ENCODE measurements at regions not wholly inside any gene's neighbourhood (a gene's known extent, or its start where the extent isn't known, plus 50 kb on each side); places are given as distances from the start of the nearest gene placed in this dataset.
"Not testable (repeated sequence)": the region's sequence is repeated elsewhere in the genome, so short reads cannot be mapped to it uniquely, and the experiment has no call there.

DNA sequence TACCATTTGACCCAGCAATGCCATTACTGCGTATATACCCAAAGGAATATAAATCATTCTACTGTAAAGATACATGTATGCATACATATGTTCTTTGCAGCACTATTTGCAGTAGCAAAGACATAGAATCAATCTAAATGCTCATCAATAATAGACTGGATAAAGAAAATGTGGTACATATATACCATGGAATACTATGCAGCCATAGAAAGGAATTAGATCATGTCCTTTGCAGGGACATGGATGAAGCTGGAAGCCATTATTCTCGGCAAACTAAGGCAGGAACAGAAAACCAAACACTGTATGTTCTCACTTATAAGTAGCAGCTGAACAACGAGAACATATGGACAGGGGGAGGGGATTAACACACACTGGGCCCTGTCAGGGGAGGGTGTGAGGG is 54.8 kb upstream of the ZNF30 start:
- H3K36me3 ChIP-seq; H3K27ac ChIP-seq; H3K27me3 ChIP-seq (replicated peaks; ENCODE audit: insufficient read depth); DNase-seq (ENCODE audit: low spot score); intact Hi-C loops (cut with DNase I); H3K9me3 ChIP-seq; H3K4me3 ChIP-seq; H3K4me1 ChIP-seq (replicated peaks): not testable (repeated sequence)
- 91% methylated on average over 3 of the region's 3 CpGs for WGBS

DNA sequence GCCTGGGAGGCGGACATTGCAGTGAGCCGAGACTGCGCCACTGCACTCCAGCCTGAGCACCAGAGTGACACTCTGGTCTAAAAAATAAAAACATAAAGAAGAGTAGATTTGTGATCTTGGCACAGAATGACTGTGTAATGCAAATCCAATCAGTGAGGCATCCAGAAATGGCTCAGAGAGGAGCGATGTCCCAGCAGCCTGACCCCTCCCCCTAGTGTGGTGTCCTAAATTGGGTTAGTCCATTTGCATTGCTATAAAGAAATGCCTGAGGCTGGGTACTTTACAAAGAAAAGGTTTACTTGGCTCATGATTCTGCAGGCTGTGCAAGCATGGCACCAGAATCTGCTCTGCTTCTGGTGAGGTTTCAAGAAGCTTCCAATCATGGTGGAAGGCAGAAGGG is 59.1 kb upstream of the ZNF30 start:
- Histone ChIP-seq H3K4me3 (no peak overlapping the region), H3K27ac (no peak overlapping the region), H3K4me1 (replicated peaks) (no peaks in the 10 kb centered on the region), H3K9me3 (no peaks in the 10 kb centered on the region), H3K27me3 (replicated peaks; ENCODE audit: insufficient read depth) (no peaks in the 10 kb centered on the region), H3K36me3 (no peaks in the 10 kb centered on the region)
- TF ChIP-seq POLR2A (IDR thresholded peaks at IDR 0.05) = no peak
- TF ChIP-seq POLR2AphosphoS5 (IDR thresholded peaks at IDR 0.05) = no peak
- 88% methylated on average over 4 of the region's 4 CpGs for WGBS
- intact Hi-C loops (cut with DNase I) = no loop called here
- no peak for DNase-seq (ENCODE audit: low spot score)

DNA sequence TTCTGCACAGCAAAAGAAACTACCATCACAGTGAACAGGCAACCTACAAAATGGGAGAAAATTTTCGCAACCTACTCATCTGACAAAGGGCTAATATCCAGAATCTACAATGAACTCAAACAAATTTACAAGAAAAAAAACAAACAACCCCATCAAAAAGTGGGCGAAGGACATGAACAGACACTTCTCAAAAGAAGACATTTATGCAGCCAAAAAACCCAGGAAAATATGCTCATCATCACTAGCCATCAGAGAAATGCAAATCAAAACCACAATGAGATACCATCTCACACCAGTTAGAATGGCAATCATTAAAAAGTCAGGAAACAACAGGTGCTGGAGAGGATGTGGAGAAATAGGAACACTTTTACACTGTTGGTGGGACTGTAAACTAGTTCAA is 61.5 kb upstream of the ZNF30 start:
- WGBS = 82% methylated on average over 2 of the region's 2 CpGs
- DNase-seq (ENCODE audit: low spot score); H3K27ac ChIP-seq; H3K36me3 ChIP-seq; H3K4me1 ChIP-seq (replicated peaks); H3K4me3 ChIP-seq; intact Hi-C loops (cut with DNase I); H3K27me3 ChIP-seq (replicated peaks; ENCODE audit: insufficient read depth); H3K9me3 ChIP-seq: not testable (repeated sequence)

DNA sequence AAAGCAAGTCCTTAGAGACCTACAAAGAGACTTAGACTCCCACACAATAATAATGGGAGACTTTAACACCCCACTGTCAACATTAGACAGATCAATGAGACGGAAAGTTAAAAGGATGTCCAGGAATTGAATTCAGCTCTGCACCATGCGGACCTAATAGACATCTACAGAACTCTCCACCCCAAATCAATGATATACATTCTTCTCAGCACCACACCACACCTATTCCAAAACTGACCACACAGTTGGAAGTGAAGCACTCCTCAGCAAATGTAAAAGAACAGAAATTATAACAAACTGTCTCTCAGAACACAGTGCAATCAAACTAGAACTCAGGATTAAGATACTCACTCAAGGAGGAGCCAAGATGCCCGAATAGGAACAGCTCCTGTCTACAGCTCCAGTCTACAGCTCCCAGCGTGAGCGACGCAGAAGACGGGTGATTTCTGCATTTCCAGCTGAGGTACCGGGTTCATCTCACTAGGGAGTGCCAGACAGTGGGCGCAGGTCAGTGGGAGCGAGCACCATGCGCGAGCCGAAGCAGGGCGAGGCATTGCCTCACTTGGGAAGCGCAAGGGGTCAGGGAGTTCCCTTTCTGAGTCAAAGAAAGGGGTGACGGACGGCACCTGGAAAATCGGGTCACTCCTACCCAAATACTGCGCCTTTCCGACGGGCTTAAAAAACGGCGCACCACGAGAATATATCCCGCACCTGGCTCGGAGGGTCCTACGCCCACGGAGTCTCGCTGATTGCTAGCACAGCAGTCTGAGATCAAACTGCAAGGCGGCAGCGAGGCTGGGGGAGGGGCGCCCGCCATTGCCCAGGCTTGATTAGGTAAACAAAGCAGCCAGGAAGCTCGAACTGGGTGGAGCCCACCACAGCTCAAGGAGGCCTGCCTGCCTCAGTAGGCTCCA is 66.6 kb upstream of the ZNF30 start:
- DNase-seq (ENCODE audit: low spot score); H3K27me3 ChIP-seq (replicated peaks; ENCODE audit: insufficient read depth); intact Hi-C loops (cut with DNase I); H3K9me3 ChIP-seq; H3K36me3 ChIP-seq; H3K4me1 ChIP-seq (replicated peaks): not testable (repeated sequence)
- peak overlapping the region; percentile 22 to 31 for H3K4me3 ChIP-seq
- peak overlapping the region in 1 of 2 donors; percentile 51 for H3K27ac ChIP-seq
- 6% methylated on average over 26 of the region's 34 CpGs for WGBS

DNA sequence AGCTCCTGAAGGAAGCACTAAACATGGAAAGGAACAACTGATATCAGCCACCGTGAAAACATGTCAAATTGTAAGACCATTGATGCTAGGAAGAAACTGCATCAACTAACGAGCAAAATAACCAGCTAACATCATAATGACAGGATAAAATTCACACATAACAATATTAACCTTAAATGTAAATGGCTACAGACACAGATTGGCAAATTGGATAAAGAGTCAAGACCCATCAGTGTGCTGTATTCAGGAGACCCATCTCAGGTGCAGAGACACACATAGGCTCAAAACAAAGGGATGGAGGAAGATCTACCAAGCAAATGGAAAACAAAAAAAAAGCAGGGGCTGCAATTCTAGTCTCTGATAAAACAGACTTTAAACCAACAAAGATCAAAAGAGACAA is 67.4 kb upstream of the ZNF30 start:
- H3K27ac ChIP-seq; H3K36me3 ChIP-seq; DNase-seq (ENCODE audit: low spot score); H3K4me3 ChIP-seq; H3K9me3 ChIP-seq; H3K4me1 ChIP-seq (replicated peaks); H3K27me3 ChIP-seq (replicated peaks; ENCODE audit: insufficient read depth); intact Hi-C loops (cut with DNase I): not testable (repeated sequence)
- 90% methylated on average over 2 of the region's 2 CpGs for WGBS

DNA sequence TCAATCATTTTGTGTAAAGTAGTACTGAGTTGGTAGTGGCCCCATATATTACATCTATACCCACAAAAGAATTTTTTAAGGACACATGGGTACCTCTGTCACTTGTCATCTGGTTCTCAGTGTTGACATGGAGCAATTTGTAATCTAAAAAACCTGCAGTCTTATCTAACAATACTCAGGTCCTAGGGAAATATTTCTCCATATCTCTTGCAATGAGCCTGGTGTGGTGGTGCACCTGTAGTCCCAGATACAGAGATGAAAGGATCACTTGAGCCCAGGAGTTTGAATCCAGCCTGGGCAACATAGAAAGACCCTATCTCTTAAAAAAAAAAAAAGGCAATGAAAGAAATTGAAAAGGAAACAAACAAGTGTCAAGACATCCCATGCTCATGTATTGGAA is 70.7 kb upstream of the ZNF30 start:
- Histone ChIP-seq H3K4me3 (no peak overlapping the region), H3K36me3 (no peaks in the 10 kb centered on the region), H3K27ac (no peak overlapping the region), H3K4me1 (replicated peaks) (no peaks in the 10 kb centered on the region), H3K27me3 (replicated peaks; ENCODE audit: insufficient read depth) (no peaks in the 10 kb centered on the region), H3K9me3 (no peaks in the 10 kb centered on the region)
- TF ChIP-seq POLR2A (IDR thresholded peaks at IDR 0.05) (no peak), POLR2AphosphoS5 (IDR thresholded peaks at IDR 0.05) (no peak)
- TF ChIP-seq, protein P1, sequence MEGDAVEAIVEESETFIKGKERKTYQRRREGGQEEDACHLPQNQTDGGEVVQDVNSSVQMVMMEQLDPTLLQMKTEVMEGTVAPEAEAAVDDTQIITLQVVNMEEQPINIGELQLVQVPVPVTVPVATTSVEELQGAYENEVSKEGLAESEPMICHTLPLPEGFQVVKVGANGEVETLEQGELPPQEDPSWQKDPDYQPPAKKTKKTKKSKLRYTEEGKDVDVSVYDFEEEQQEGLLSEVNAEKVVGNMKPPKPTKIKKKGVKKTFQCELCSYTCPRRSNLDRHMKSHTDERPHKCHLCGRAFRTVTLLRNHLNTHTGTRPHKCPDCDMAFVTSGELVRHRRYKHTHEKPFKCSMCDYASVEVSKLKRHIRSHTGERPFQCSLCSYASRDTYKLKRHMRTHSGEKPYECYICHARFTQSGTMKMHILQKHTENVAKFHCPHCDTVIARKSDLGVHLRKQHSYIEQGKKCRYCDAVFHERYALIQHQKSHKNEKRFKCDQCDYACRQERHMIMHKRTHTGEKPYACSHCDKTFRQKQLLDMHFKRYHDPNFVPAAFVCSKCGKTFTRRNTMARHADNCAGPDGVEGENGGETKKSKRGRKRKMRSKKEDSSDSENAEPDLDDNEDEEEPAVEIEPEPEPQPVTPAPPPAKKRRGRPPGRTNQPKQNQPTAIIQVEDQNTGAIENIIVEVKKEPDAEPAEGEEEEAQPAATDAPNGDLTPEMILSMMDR (IDR thresholded peaks at IDR 0.05) = no peak
- intact Hi-C loops (cut with DNase I) = no loop called here
- DNase-seq (ENCODE audit: low spot score) = no peak

DNA sequence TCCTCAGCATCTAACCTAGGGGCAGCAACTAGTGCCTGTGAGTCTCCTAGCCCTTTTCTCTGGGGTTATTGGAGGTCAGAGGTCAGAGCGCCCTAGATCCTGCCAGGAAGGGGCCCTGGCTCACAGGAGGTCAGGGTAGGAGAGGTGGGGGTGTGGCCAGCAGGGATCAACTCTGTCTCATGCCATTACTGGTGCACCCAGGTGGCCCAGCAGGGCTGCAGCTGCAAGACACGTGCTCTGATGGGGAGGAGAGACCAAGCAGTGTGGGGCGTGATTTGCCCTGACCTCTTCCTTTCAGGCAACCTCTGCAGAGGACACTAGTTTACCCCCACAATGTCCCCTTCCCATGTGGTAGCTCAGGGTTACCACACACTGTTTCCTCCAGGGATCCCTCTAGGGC is 73.3 kb upstream of the ZNF30 start:
- intact Hi-C loops (cut with DNase I) = no loop called here

More for the DNA sequence above, 73.3 kb upstream of the ZNF30 start:
- no peak overlapping the region for H3K27ac ChIP-seq
- TF ChIP-seq POLR2AphosphoS5 (IDR thresholded peaks at IDR 0.05) (no peak), POLR2A (IDR thresholded peaks at IDR 0.05) (no peak)
- TF ChIP-seq, protein P1 (IDR thresholded peaks at IDR 0.05) = no peak
- 88% methylated on average over 3 of the region's 3 CpGs for WGBS
- H3K4me3 ChIP-seq = no peak overlapping the region
- H3K9me3 ChIP-seq = no peaks in the 10 kb centered on the region
- no peak for DNase-seq (ENCODE audit: low spot score)
- H3K4me1 ChIP-seq (replicated peaks) = no peaks in the 10 kb centered on the region
- no peaks in the 10 kb centered on the region for H3K27me3 ChIP-seq (replicated peaks; ENCODE audit: insufficient read depth)
- H3K36me3 ChIP-seq = no peaks in the 10 kb centered on the region
